WERI-Rb-1 (cell line): ENCODE measurements at regions not wholly inside any gene's neighbourhood (a gene's known extent, or its start where the extent isn't known, plus 50 kb on each side); places are given as distances from the start of the nearest gene placed in this dataset.

Experiments used
- DNase-seq: peaks from one replicate; pipeline ENCODE4 v3.0.0-alpha.2; 2020
- H3K27ac ChIP-seq: fragments of 250-450 bp; sonication (Bioruptor Pico); 2 replicates; pipeline ENCODE4 v1.5.1; 2020; ENCODE audit warnings: mild to moderate bottlenecking, moderate library complexity
- H3K27me3 ChIP-seq: fragments of 250-450 bp; sonication (Bioruptor Pico); 2 replicates; pipeline ENCODE4 v1.5.1; 2021; ENCODE audit warnings: mild to moderate bottlenecking, low read depth, moderate library complexity; ENCODE audit not compliant: insufficient read depth, severe bottlenecking
- H3K36me3 ChIP-seq: fragments of 250-450 bp; sonication (Bioruptor Pico); 2 replicates; pipeline ENCODE4 v1.5.1; 2020; ENCODE audit warnings: mild to moderate bottlenecking, moderate library complexity
- H3K4me3 ChIP-seq: 2 replicates; pipeline ENCODE4 v1.5.1; 2011; ENCODE audit warnings: low read depth, mild to moderate bottlenecking, control low read depth, low read length
- H3K9me3 ChIP-seq: fragments of 250-450 bp; sonication (Bioruptor Pico); 2 replicates; pipeline ENCODE4 v1.5.1; 2021; ENCODE audit warnings: mild to moderate bottlenecking, moderate library complexity; ENCODE audit not compliant: severe bottlenecking
- CTCF ChIP-seq: IDR thresholded peaks from 2 replicates; pipeline ENCODE4 v1.5.1; 2011; ENCODE audit warnings: low read depth, mild to moderate bottlenecking, control low read depth, inconsistent platforms, low read length

- H3K9me3 ChIP-seq: no peaks in the 10 kb centered on the region
- no peak overlapping the region for H3K4me3 ChIP-seq
- H3K36me3 ChIP-seq: no peaks in the 10 kb centered on the region
- no peaks in the 10 kb centered on the region for H3K27me3 ChIP-seq
- no peak for DNase-seq
- H3K27ac ChIP-seq: no peak overlapping the region
- no peak for TF ChIP-seq CTCF
These were observed 134.8 kb downstream of the HS3ST1 start for GRCh38 chr4:11293866-11294265.

- no peak for DNase-seq
- Histone ChIP-seq H3K4me3 (no peak overlapping the region), H3K27ac (no peak overlapping the region), H3K9me3 (peaks cover 13% of the 10 kb centered on the region), H3K27me3 (peaks cover 4% of the 10 kb centered on the region), H3K36me3 (no peaks in the 10 kb centered on the region)
- no peak for TF ChIP-seq CTCF
These were observed 141.6 kb downstream of the HS3ST1 start for GRCh38 chr4:11287055-11287454.

GRCh38 chr4:11286533-11286932 lies 142.2 kb downstream of the HS3ST1 start:
- H3K27me3 ChIP-seq: peaks cover 5% of the 10 kb centered on the region
- peaks cover 13% of the 10 kb centered on the region for H3K9me3 ChIP-seq
- H3K36me3 ChIP-seq: no peaks in the 10 kb centered on the region
- no peak for TF ChIP-seq CTCF
- DNase-seq: no peak
- no peak overlapping the region for H3K4me3 ChIP-seq
- no peak overlapping the region for H3K27ac ChIP-seq

GRCh38 chr4:11281720-11282119 lies 147.0 kb downstream of the HS3ST1 start:
- DNase-seq: no peak
- peaks cover 8% of the 10 kb centered on the region for H3K27me3 ChIP-seq
- H3K4me3 ChIP-seq: no peak overlapping the region
- no peak overlapping the region for H3K27ac ChIP-seq
- H3K9me3 ChIP-seq: peaks cover 13% of the 10 kb centered on the region
- TF ChIP-seq CTCF: no peak
- no peaks in the 10 kb centered on the region for H3K36me3 ChIP-seq

- no peaks in the 10 kb centered on the region for H3K36me3 ChIP-seq
- no peak for TF ChIP-seq CTCF
- no peak for DNase-seq
- H3K27me3 ChIP-seq: peaks cover 3% of the 10 kb centered on the region
- H3K27ac ChIP-seq: no peak overlapping the region
- H3K4me3 ChIP-seq: no peak overlapping the region
- no peaks in the 10 kb centered on the region for H3K9me3 ChIP-seq
These were observed 157.4 kb downstream of the HS3ST1 start for GRCh38 chr4:11271263-11271662.

GRCh38 chr4:11268149-11268548 lies 160.5 kb downstream of the HS3ST1 start:
- H3K4me3 ChIP-seq: no peak overlapping the region
- TF ChIP-seq CTCF: no peak
- no peaks in the 10 kb centered on the region for H3K9me3 ChIP-seq
- DNase-seq: no peak
- H3K36me3 ChIP-seq: no peaks in the 10 kb centered on the region
- peaks cover 3% of the 10 kb centered on the region for H3K27me3 ChIP-seq
- no peak overlapping the region for H3K27ac ChIP-seq
